ENCODE measurements at regions not wholly inside any gene's neighbourhood (a gene's known extent, or its start where the extent isn't known, plus 50 kb on each side); places are given as distances from the start of the nearest gene placed in this dataset.

DNA sequence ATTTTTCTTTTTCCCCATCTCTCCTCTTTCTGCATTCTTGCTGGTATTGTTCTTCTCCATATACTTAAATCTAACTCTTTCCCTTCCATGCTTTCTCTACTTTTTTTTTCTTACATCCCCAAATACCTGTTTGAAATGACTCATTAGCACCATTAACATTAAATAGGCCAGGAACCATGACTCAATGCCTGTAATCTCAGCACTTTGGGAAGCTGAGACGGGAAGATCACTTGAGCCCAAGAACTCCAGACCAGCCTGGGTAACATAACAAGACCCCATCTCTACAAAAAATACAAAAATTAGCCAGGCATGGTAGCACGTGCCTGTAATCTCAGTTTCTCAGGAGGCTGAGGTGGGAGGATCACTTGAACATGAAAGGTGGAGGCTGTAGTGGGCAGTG is 1026.8 kb downstream of the GATA3 start:
- no peak overlapping the region for H2BK20ac ChIP-seq (ENCODE audit: low read depth, low read length)
- ATAC-seq (ENCODE audit: low read depth) (no peak), DNase-seq (no peak)
- TF ChIP-seq MAFK (IDR thresholded peaks at IDR 0.05; ENCODE audit: low read depth, low read length) (no peak), SMC3 (IDR thresholded peaks at IDR 0.05; ENCODE audit: low read depth, low read length) (no peak), NFE2L2 (IDR thresholded peaks at IDR 0.05; ENCODE audit: low read depth, low read length) (no peak), POLR2A (IDR thresholded peaks at IDR 0.05; ENCODE audit: low read depth, low read length) (no peak), CHD1 (IDR thresholded peaks at IDR 0.05; ENCODE audit: low read depth, low read length) (no peak), RCOR1 (IDR thresholded peaks at IDR 0.05; ENCODE audit: insufficient replicate concordance, low read length) (no peak), RFX5 (IDR thresholded peaks at IDR 0.05; ENCODE audit: low read depth, low read length) (no peak), BHLHE40 (IDR thresholded peaks at IDR 0.05; ENCODE audit: low read depth, low read length) (no peak), FOS (IDR thresholded peaks at IDR 0.05; ENCODE audit: low read depth, low read length) (no peak)
- TF ChIP-seq, protein P1, sequence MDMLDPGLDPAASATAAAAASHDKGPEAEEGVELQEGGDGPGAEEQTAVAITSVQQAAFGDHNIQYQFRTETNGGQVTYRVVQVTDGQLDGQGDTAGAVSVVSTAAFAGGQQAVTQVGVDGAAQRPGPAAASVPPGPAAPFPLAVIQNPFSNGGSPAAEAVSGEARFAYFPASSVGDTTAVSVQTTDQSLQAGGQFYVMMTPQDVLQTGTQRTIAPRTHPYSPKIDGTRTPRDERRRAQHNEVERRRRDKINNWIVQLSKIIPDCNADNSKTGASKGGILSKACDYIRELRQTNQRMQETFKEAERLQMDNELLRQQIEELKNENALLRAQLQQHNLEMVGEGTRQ (IDR thresholded peaks at IDR 0.05; ENCODE audit: low read depth, low read length): no peak
- TF ChIP-seq, protein P2, sequence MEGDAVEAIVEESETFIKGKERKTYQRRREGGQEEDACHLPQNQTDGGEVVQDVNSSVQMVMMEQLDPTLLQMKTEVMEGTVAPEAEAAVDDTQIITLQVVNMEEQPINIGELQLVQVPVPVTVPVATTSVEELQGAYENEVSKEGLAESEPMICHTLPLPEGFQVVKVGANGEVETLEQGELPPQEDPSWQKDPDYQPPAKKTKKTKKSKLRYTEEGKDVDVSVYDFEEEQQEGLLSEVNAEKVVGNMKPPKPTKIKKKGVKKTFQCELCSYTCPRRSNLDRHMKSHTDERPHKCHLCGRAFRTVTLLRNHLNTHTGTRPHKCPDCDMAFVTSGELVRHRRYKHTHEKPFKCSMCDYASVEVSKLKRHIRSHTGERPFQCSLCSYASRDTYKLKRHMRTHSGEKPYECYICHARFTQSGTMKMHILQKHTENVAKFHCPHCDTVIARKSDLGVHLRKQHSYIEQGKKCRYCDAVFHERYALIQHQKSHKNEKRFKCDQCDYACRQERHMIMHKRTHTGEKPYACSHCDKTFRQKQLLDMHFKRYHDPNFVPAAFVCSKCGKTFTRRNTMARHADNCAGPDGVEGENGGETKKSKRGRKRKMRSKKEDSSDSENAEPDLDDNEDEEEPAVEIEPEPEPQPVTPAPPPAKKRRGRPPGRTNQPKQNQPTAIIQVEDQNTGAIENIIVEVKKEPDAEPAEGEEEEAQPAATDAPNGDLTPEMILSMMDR (conservative IDR thresholded peaks at IDR 0.05; ENCODE audit: low read depth, low read length): no peak
- H3K9me1 ChIP-seq (ENCODE audit: insufficient read depth, low read length): no peaks in the 10 kb centered on the region
- WGBS, 2 experiments (ENCODE audit: extremely low coverage in 2 of 2, insufficient read length in 1 of 2): no CpG with 5 or more reads among the region's 2 CpGs
- no peak overlapping the region for H2BK15ac ChIP-seq (ENCODE audit: low read depth, low read length)
- ChIA-PET POLR2A (ENCODE audit: unreplicated experiment) (no interaction called here), CTCF (no interaction called here)
- no peak overlapping the region for H3K23ac ChIP-seq (ENCODE audit: low read depth, low read length)
- H3K4me3 ChIP-seq (ENCODE audit: insufficient read depth, low read depth, low read length): no peak overlapping the region
- no TSS peak for BruUV-seq (replicated peaks)
- H3K27ac ChIP-seq (ENCODE audit: insufficient read depth, low read length): no peak overlapping the region
- H3K36me3 ChIP-seq (ENCODE audit: control insufficient read depth, insufficient read depth, low read length): no peaks in the 10 kb centered on the region
- no peak overlapping the region for H2AK5ac ChIP-seq (ENCODE audit: low read depth, low read length)
- H3K18ac ChIP-seq (ENCODE audit: low read depth, low read length): no peak overlapping the region
- in situ Hi-C loops (cut with MboI; ENCODE audit: low sequenced_read_pairs) (no loop called here), dilution Hi-C loops (cut with HindIII; ENCODE audit: low sequenced_read_pairs, unreplicated experiment) (no loop called here), intact Hi-C loops (cut with micrococcal nuclease) (no loop called here)
- no peak overlapping the region for H2AK9ac ChIP-seq (replicated peaks; ENCODE audit: low read depth, low read length, poor library complexity)
- no peaks in the 10 kb centered on the region for H3K9me3 ChIP-seq (ENCODE audit: control insufficient read depth, insufficient read depth, low read length)
- no peak overlapping the region for H2BK5ac ChIP-seq (ENCODE audit: low read depth, low read length, poor library complexity, severe bottlenecking)
- H3K4ac ChIP-seq (ENCODE audit: low read depth, low read length): no peak overlapping the region
- H3K14ac ChIP-seq (replicated peaks; ENCODE audit: low read depth, low read length): no peak overlapping the region
- H3K4me2 ChIP-seq (ENCODE audit: low read depth, low read length): no peak overlapping the region
- H4K20me1 ChIP-seq (ENCODE audit: insufficient read depth, low read length): no peaks in the 10 kb centered on the region
- no peak overlapping the region for H4K91ac ChIP-seq (ENCODE audit: insufficient read depth, low read depth, low read length)
- H4K5ac ChIP-seq (ENCODE audit: low read depth, low read length): no peak overlapping the region
- H2AFZ ChIP-seq (replicated peaks; ENCODE audit: low read length, poor library complexity): no peak overlapping the region
- H3K27me3 ChIP-seq (ENCODE audit: control insufficient read depth, insufficient read depth, low read length): no peaks in the 10 kb centered on the region
- no peaks in the 10 kb centered on the region for H3K4me1 ChIP-seq (ENCODE audit: control insufficient read depth, insufficient read depth, low read length)
- H3K56ac ChIP-seq (ENCODE audit: extremely low read depth, insufficient read depth, low read length): no peak overlapping the region
- no peak overlapping the region for H3K9ac ChIP-seq (ENCODE audit: low read depth, low read length)
- H3K79me1 ChIP-seq (ENCODE audit: low read depth in 1 of 2, low read length in 2 of 2): no peaks in the 10 kb centered on the region
- no peak overlapping the region for H2BK120ac ChIP-seq (ENCODE audit: low read depth, low read length)
- H4K8ac ChIP-seq (ENCODE audit: low read depth in 2 of 2, low read length in 2 of 2): no peak overlapping the region

All from IMR-90 (cell line).